ENCODE measurements at regions not wholly inside any gene's neighbourhood (a gene's known extent, or its start where the extent isn't known, plus 50 kb on each side); places are given as distances from the start of the nearest gene placed in this dataset.

GRCh38 chr3:56856752-56857151 lies 55.0 kb upstream of the ARHGEF3 start:
- Histone ChIP-seq H3K27ac (no peak overlapping the region), H3K4me3 (no peak overlapping the region)

DNA sequence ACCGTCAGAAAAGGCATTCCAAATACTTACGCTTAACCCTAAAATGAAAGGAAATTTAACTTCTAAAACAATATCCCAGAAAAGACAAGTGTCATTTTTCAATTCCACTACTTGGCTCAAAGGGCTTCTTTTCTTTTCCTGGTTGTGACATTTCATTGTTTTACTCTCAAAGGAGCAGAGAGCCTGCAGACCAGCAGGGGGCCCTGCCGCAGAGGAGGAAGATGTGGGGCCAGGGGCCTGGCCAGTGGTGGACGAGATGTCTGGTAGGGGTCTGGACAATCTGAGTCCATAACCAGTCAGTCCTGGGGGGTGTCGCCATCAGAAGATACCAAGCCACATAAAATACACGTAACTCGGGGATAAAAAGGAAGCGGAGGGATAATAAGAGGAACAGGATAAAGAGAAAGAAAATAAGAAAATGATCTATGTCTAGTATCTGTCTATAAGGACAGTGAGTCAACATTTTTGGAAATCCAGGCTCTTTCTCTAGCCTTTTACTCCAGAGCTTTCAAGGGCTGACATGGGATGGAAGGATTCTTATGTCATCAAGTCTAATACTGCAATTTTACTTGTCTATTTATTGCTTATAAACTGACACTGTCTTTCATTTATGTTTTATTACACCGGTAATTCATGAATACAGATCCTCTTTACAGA lies 54.2 kb upstream of the ARHGEF3 start:
- no peak overlapping the region for H3K27ac ChIP-seq

DNA sequence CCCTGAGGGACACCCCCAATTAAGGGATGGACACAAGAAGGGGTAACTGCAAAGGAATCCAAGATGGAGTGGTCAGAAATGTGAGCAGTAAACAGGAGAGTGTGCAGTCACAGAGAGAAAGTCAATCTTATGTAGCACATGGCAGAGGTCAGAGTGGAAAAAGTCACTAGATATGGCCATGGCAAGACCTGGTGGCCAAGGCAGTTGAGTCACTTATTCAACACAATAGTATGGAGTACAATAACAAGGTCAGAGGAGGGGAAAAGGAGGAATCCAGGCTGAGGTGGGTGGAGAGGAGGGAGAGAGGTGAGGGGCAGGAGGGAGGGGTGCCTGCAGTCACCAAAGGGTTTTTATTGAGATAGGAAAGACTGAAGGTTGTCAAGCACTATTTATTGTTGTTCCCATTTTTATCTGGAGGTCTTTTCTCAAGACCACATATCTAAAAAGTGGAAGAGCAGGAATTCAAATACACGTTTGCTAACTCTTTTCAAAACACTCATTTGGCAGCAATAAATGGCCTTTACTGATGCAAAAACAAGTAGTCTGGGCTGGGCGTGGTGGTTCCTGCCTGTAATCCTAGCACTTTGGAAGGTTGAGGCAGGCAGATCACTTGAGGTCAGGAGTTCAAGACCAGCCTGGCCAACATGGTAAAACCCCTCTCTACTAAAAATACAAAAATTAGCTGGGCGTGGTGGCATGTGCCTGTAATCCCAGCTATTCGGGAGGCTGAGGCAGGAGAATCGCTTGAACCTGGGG lies 53.3 kb upstream of the ARHGEF3 start:
- no peak overlapping the region for H3K4me3 ChIP-seq
- no peak overlapping the region for H3K27ac ChIP-seq

More for the DNA sequence above, 54.2 kb upstream of the ARHGEF3 start:
- no peak overlapping the region for H3K4me3 ChIP-seq

- Histone ChIP-seq H3K27ac (no peak overlapping the region), H3K4me3 (no peak overlapping the region)
These were observed 50.5 kb upstream of the ARHGEF3 start for GRCh38 chr3:56851966-56852884.

Measured in skin epidermis (tissue), 12 donors.